CD4-positive, alpha-beta T cell treated with Interleukin-10 for 1 hour (primary cell): ENCODE measurements at regions not wholly inside any gene's neighbourhood (a gene's known extent, or its start where the extent isn't known, plus 50 kb on each side); places are given as distances from the start of the nearest gene placed in this dataset.

Experiments
- DNase-seq: peaks from one replicate; pipeline ENCODE4 v3.0.0-alpha.2; 2020

- DNase-seq, result peak; percentile 53
These were observed 209.3 kb upstream of the FOXN3 start for GRCh38 chr14:89626233-89626806.

- no peak for DNase-seq
These were observed 208.7 kb upstream of the FOXN3 start for GRCh38 chr14:89625731-89626232.

- no peak for DNase-seq
These were observed 208.2 kb upstream of the FOXN3 start for GRCh38 chr14:89625244-89625713.

GRCh38 chr14:89624500-89625156 is 207.6 kb upstream of the FOXN3 start:
- DNase-seq, result no peak

- DNase-seq, result no peak
These were observed 205.0 kb upstream of the FOXN3 start for GRCh38 chr14:89621791-89622638.

- DNase-seq, result peak; percentile 78
These were observed 204.0 kb upstream of the FOXN3 start for GRCh38 chr14:89621009-89621421.

- DNase-seq, result peak; percentile 33
These were observed 203.4 kb upstream of the FOXN3 start for GRCh38 chr14:89620436-89620835.

GRCh38 chr14:89619596-89619995 is 202.6 kb upstream of the FOXN3 start:
- no peak for DNase-seq

GRCh38 chr14:89618811-89619551 is 201.9 kb upstream of the FOXN3 start:
- peak; percentile 75 for DNase-seq

GRCh38 chr14:89618330-89618708 is 201.3 kb upstream of the FOXN3 start:
- peak; percentile 55 for DNase-seq

GRCh38 chr14:89617481-89618329 is 200.7 kb upstream of the FOXN3 start:
- DNase-seq, result peak; percentile 60

GRCh38 chr14:89616852-89617341 is 199.9 kb upstream of the FOXN3 start:
- peak; percentile 88 for DNase-seq

GRCh38 chr14:89616425-89616824 is 199.4 kb upstream of the FOXN3 start:
- DNase-seq, result no peak

GRCh38 chr14:89615421-89615820 is 198.4 kb upstream of the FOXN3 start:
- DNase-seq, result no peak

- DNase-seq, result peak; percentile 27
These were observed 197.1 kb upstream of the FOXN3 start for GRCh38 chr14:89614009-89614691.

GRCh38 chr14:89613260-89614008 is 196.4 kb upstream of the FOXN3 start:
- DNase-seq, result no peak

- no peak for DNase-seq
These were observed 192.6 kb upstream of the FOXN3 start for GRCh38 chr14:89609500-89610100.

- no peak for DNase-seq
These were observed 190.4 kb upstream of the FOXN3 start for GRCh38 chr14:89607453-89607852.

- DNase-seq, result no peak
These were observed 187.0 kb upstream of the FOXN3 start for GRCh38 chr14:89603938-89604480.
